ENCODE measurements at regions not wholly inside any gene's neighbourhood (a gene's known extent, or its start where the extent isn't known, plus 50 kb on each side); places are given as distances from the start of the nearest gene placed in this dataset.
A peak's percentile ranks its signal among the peaks of the same experiment; 100 is the strongest.

DNA sequence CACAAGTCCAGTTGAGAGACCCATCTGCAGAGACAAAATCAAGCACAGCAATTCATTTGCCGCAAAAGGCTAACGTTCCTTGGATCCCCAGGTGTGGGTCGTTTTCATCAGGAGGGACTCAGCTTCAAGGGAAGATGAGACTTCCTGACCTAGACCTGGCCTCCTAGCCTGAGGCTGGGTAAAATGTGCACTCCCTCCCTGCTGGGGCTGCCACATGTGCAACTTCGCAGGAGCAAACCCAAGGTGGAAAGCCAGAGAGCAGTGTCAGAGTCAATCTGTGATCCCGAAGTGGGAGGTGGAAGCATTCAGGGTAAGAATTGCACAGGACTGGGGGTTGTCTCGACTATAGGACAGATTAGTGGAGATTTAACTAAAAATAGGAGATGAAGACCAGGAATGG is 164.7 kb upstream of the UMPS start:
- Histone ChIP-seq H3K4me3 (replicated peaks in 1 of 3; ENCODE audit: insufficient read depth in 1 of 3, low read depth in 2 of 3, low read length in 3 of 3) (no peak overlapping the region), H3K36me3 (replicated peaks in 1 of 2; ENCODE audit: control insufficient read depth in 1 of 2, insufficient read depth in 2 of 2, low read length in 2 of 2) (no peaks in the 10 kb centered on the region), H3K4me2 (ENCODE audit: low read depth, low read length) (peak overlapping the region; percentile 60), H2AFZ (ENCODE audit: low read length) (peak overlapping the region; percentile 99), H3K9me3 (ENCODE audit: low read length) (no peaks in the 10 kb centered on the region), H3K79me2 (ENCODE audit: insufficient read depth, low read length) (no peaks in the 10 kb centered on the region), H3K9ac (ENCODE audit: insufficient read depth, low read depth, low read length) (no peak overlapping the region; the same call in 1 of the 2 replicates), H3K4me1 (ENCODE audit: insufficient read depth, low read length) (peaks cover 16% of the 10 kb centered on the region), H3K27me3 (ENCODE audit: control insufficient read depth in 1 of 2, insufficient read depth in 2 of 2, low read length in 2 of 2) (peaks cover 0 to 22% of the 10 kb centered on the region in 2 experiments; a peak in 3 of 5 replicates), H4K20me1 (ENCODE audit: insufficient read depth, low read length) (no peaks in the 10 kb centered on the region), H3K27ac (ENCODE audit: extremely low read length, insufficient read depth, low read length) (no peak overlapping the region)
- TF ChIP-seq ZNF724P (CRISPR knock-in tag; IDR thresholded peaks at IDR 0.05; ENCODE audit: borderline replicate concordance) (0 out of 2 replicates have a peak, but pooled peaks have one; percentile 6), NFE2L2 (IDR thresholded peaks at IDR 0.05; ENCODE audit: low read length) (no peak)
- CTCF ChIA-PET (ENCODE audit: low intra/inter-chr PET ratio, low total read pairs): interaction anchor here (1.1 to 3.3 kb wide), 4 partner anchors 10 to 196 kb away, joined by 3 to 60 read pairs (median 5); no protein-coding TSS in a partner anchor
- DNase-seq (ENCODE audit: low spot score) (no peak), ATAC-seq (no peak), FAIRE-seq (no peak)
- in situ Hi-C loops (cut with HindIII; ENCODE audit: extremely low pct_ligation_motif_present, low pct_unique_long_range_greater_than_20kb) (loop anchor here (10.0 kb wide), 1 partner anchor 339 kb away; no protein-coding TSS in a partner anchor), intact Hi-C loops (cut with micrococcal nuclease; ENCODE audit: unreplicated experiment) (loop anchor here (1.0 to 10.0 kb wide), 2 partner anchors 123 to 179 kb away; no protein-coding TSS in a partner anchor)
- no TSS peak for BruUV-seq (replicated peaks)
- 29% methylated on average over 6 of the region's 6 CpGs for WGBS (ENCODE audit: low lambda C conversion rate)
- POLR2A ChIA-PET: interaction anchor here (1.0 to 1.5 kb wide), 3 partner anchors 71 to 164 kb away, joined by 3 to 7 read pairs (median 5); partner anchors contain the start of gene UMPS

DNA sequence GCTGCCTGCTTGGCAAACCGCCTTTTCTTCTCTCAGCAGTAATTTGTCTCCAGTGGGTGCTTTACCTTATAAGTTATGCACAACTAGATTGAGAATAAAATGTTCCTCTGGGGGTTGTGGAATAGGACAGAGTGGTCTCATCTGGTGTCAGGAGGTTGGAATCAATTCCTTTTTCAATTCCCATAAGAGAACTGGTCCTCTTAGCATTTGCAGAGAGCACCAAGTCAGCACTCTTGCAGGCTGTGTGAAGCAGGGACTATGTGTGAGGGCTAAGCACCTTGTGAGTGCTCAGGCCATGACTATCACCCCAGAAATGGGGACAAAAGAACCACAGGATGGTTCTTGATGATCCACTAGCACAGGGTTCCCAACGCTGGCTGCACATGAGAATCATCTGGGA is 163.6 kb upstream of the UMPS start:
- BruUV-seq (replicated peaks): no TSS peak
- intact Hi-C loops (cut with micrococcal nuclease; ENCODE audit: unreplicated experiment) (loop anchor here (10.0 kb wide), 1 partner anchor 178 kb away; no protein-coding TSS in a partner anchor), in situ Hi-C loops (cut with HindIII; ENCODE audit: extremely low pct_ligation_motif_present, low pct_unique_long_range_greater_than_20kb) (loop anchor here (10.0 kb wide), 1 partner anchor 338 kb away; no protein-coding TSS in a partner anchor)
- FAIRE-seq (no peak), DNase-seq (ENCODE audit: low spot score) (no peak), ATAC-seq (no peak)
- Histone ChIP-seq H2AFZ (ENCODE audit: low read length) (no peak overlapping the region), H3K4me3 (replicated peaks in 1 of 3; ENCODE audit: insufficient read depth in 1 of 3, low read depth in 2 of 3, low read length in 3 of 3) (no peak overlapping the region), H3K9me3 (ENCODE audit: low read length) (no peaks in the 10 kb centered on the region), H3K4me2 (ENCODE audit: low read depth, low read length) (no peak overlapping the region), H3K27me3 (ENCODE audit: control insufficient read depth in 1 of 2, insufficient read depth in 2 of 2, low read length in 2 of 2) (peaks cover 0 to 17% of the 10 kb centered on the region in 2 experiments; a peak in 3 of 5 replicates), H4K20me1 (ENCODE audit: insufficient read depth, low read length) (no peaks in the 10 kb centered on the region), H3K4me1 (ENCODE audit: insufficient read depth, low read length) (peaks cover 21% of the 10 kb centered on the region), H3K9ac (ENCODE audit: insufficient read depth, low read depth, low read length) (no peak overlapping the region), H3K36me3 (replicated peaks in 1 of 2; ENCODE audit: control insufficient read depth in 1 of 2, insufficient read depth in 2 of 2, low read length in 2 of 2) (no peaks in the 10 kb centered on the region), H3K79me2 (ENCODE audit: insufficient read depth, low read length) (no peaks in the 10 kb centered on the region), H3K27ac (ENCODE audit: extremely low read length, insufficient read depth, low read length) (no peak overlapping the region)
- ChIA-PET POLR2A (no interaction called here), CTCF (ENCODE audit: low intra/inter-chr PET ratio, low total read pairs) (interaction anchor here (3.3 kb wide), 1 partner anchor 122 kb away, joined by 60 read pairs; no protein-coding TSS in a partner anchor)
- WGBS (ENCODE audit: low lambda C conversion rate): 43% methylated on average over 1 of the region's 2 CpGs
- TF ChIP-seq ZNF550 (CRISPR knock-in tag; IDR thresholded peaks at IDR 0.05; ENCODE audit: borderline replicate concordance): no peak
- TF ChIP-seq ZNF382 (CRISPR knock-in tag; IDR thresholded peaks at IDR 0.05; ENCODE audit: borderline replicate concordance): no peak
- no peak for TF ChIP-seq CHCHD3 (CRISPR knock-in tag; IDR thresholded peaks at IDR 0.05)
- no peak for TF ChIP-seq PHF5A (CRISPR knock-in tag; IDR thresholded peaks at IDR 0.05; ENCODE audit: low read depth, unreplicated experiment)
- TF ChIP-seq, protein P1, sequence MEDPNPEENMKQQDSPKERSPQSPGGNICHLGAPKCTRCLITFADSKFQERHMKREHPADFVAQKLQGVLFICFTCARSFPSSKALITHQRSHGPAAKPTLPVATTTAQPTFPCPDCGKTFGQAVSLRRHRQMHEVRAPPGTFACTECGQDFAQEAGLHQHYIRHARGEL (CRISPR knock-in tag; IDR thresholded peaks at IDR 0.05): no peak
- TF ChIP-seq, protein P2, sequence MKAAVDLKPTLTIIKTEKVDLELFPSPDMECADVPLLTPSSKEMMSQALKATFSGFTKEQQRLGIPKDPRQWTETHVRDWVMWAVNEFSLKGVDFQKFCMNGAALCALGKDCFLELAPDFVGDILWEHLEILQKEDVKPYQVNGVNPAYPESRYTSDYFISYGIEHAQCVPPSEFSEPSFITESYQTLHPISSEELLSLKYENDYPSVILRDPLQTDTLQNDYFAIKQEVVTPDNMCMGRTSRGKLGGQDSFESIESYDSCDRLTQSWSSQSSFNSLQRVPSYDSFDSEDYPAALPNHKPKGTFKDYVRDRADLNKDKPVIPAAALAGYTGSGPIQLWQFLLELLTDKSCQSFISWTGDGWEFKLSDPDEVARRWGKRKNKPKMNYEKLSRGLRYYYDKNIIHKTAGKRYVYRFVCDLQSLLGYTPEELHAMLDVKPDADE (CRISPR knock-in tag; IDR thresholded peaks at IDR 0.05): no peak
- TF ChIP-seq ZFP36L1 (CRISPR knock-in tag; IDR thresholded peaks at IDR 0.05): no peak
- no peak for TF ChIP-seq ZNF274 (CRISPR knock-in tag; IDR thresholded peaks at IDR 0.05)
- TF ChIP-seq, protein P3, sequence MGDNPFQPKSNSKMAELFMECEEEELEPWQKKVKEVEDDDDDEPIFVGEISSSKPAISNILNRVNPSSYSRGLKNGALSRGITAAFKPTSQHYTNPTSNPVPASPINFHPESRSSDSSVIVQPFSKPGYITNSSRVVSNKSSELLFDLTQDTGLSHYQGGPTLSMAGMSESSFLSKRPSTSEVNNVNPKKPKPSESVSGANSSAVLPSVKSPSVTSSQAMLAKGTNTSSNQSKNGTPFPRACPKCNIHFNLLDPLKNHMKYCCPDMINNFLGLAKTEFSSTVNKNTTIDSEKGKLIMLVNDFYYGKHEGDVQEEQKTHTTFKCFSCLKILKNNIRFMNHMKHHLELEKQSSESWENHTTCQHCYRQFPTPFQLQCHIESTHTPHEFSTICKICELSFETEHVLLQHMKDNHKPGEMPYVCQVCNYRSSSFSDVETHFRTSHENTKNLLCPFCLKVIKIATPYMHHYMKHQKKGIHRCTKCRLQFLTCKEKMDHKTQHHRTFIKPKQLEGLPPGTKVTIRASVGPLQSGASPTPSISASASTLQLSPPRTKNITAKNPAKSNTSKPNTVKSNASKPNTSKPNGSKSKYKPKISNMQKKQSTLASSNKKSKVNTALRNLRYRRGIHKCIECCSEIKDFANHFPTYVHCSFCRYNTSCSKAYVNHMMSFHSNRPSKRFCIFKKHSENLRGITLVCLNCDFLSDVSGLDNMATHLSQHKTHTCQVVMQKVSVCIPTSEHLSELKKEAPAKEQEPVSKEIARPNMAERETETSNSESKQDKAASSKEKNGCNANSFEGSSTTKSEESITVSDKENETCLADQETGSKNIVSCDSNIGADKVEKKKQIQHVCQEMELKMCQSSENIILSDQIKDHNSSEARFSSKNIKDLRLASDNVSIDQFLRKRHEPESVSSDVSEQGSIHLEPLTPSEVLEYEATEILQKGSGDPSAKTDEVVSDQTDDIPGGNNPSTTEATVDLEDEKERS (CRISPR knock-in tag; IDR thresholded peaks at IDR 0.05): no peak
- TF ChIP-seq ZNF614 (CRISPR knock-in tag; IDR thresholded peaks at IDR 0.05; ENCODE audit: borderline replicate concordance): no peak

Data from HepG2 (cell line).